ENCODE measurements at regions not wholly inside any gene's neighbourhood (a gene's known extent, or its start where the extent isn't known, plus 50 kb on each side); places are given as distances from the start of the nearest gene placed in this dataset.

DNA sequence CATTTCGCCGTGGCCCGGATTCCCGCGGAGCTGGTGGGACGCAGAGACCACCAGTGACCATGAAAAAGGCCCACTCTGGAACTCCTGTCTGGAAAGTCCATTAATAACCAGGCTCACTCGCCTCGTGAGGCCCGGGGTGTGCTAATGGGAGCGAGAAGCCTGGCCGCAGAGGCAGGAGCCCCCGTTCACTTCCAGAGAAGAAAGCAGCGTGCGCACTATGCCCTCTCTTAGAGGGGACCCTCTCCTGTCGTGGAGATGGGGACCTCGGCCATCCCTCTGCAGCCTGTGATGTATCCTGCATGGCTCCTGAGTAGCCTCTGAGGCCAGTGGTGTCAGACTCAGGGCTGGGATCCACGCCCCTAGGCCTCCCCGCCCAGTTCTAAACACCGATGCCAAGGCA lies 134.1 kb upstream of the VRK1 start:
- ChIA-PET CTCF (no interaction called here), POLR2A (ENCODE audit: low non-redundant PET) (no interaction called here)
- TF ChIP-seq, protein P1, sequence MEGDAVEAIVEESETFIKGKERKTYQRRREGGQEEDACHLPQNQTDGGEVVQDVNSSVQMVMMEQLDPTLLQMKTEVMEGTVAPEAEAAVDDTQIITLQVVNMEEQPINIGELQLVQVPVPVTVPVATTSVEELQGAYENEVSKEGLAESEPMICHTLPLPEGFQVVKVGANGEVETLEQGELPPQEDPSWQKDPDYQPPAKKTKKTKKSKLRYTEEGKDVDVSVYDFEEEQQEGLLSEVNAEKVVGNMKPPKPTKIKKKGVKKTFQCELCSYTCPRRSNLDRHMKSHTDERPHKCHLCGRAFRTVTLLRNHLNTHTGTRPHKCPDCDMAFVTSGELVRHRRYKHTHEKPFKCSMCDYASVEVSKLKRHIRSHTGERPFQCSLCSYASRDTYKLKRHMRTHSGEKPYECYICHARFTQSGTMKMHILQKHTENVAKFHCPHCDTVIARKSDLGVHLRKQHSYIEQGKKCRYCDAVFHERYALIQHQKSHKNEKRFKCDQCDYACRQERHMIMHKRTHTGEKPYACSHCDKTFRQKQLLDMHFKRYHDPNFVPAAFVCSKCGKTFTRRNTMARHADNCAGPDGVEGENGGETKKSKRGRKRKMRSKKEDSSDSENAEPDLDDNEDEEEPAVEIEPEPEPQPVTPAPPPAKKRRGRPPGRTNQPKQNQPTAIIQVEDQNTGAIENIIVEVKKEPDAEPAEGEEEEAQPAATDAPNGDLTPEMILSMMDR (conservative IDR thresholded peaks at IDR 0.05; ENCODE audit: low read depth): no peak
- no peak overlapping the region for H3K27ac ChIP-seq
- DNase-seq (ENCODE audit: low spot score): no peak

DNA sequence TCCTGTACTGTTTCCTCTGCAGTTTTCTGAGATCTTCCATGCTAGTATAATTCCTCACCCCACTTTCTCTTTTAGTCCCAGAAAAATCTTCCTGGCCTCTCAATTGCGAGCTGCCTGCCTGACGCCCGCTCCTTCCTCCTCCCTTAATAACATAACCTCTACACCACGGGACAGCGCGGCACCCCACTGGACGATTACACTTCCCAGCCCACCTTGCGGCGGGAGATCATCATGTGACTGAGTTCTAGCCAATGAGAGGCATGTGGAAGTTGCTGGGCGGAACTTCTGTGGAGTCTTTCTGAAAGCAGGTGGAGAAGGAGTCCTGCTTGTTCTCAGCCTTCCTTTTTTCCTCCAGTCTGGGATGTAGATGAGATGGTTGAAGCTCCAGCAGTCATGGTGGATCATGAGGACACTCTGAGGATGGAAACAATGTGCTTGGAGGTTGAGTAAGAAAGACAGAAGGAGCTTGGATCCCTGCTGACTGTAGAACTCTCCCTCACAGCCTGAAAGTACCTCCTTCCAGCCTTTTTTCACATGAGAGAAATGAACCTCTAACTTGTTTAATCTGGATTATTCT lies 133.6 kb upstream of the VRK1 start:
- CTCF ChIA-PET: interaction anchor here (0.6 kb wide), 1 partner anchor 634 kb away, joined by 7 read pairs; no protein-coding TSS in a partner anchor
- TF ChIP-seq, protein P1 (conservative IDR thresholded peaks at IDR 0.05; ENCODE audit: low read depth): no peak
- DNase-seq (ENCODE audit: low spot score): no peak
- POLR2A ChIA-PET (ENCODE audit: low non-redundant PET): no interaction called here
- no peak overlapping the region for H3K27ac ChIP-seq

DNA sequence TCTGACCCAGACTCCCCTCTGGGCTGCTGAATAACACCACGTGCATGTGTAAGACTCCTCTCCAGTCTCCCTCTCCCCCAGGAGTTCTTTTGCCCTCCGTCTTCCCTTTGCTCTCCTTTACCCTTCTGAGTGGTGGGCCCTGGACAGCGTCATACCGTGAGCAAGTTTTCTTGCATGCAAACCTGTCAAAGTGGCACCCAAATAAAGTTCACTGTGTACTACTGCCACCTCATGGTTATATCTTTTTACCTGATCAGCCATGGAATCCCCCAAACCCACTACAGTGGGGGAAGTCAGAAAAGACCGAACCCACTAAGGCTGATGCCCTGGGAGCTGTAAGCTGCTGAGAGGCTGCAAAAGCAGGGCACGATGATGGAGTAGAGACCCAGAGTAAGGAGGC lies 131.1 kb upstream of the VRK1 start:
- no peak for DNase-seq (ENCODE audit: low spot score)
- no peak overlapping the region for H3K27ac ChIP-seq
- CTCF ChIA-PET: interaction anchor here (0.6 to 0.7 kb wide), 2 partner anchors 39 to 128 kb away, joined by 3 to 10 read pairs; no protein-coding TSS in a partner anchor
- POLR2A ChIA-PET (ENCODE audit: low non-redundant PET): no interaction called here
- TF ChIP-seq, protein P1 (conservative IDR thresholded peaks at IDR 0.05; ENCODE audit: low read depth): no peak

DNA sequence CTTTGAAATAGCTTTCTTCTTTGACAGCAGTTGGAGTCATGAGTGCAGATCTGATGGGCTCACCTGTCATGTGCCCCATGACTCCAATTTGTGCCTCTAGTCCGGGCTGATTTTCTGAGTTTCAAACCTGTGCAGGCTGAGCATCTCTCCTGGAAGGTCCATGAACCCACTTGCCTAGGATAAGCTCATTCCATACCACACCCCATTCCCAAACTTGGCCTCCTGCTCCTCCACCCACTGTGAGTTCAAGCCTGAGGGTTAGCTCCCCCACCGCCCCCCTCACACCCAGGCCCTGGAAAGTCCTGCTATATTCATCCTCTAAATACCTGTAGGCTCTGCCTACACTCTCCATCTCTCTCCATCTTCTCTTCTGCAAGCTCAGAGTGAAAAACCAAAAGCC lies 126.8 kb upstream of the VRK1 start:
- no peak for DNase-seq (ENCODE audit: low spot score)
- CTCF ChIA-PET: no interaction called here
- POLR2A ChIA-PET (ENCODE audit: low non-redundant PET): no interaction called here
- TF ChIP-seq, protein P1 (conservative IDR thresholded peaks at IDR 0.05; ENCODE audit: low read depth): no peak
- no peak overlapping the region for H3K27ac ChIP-seq

DNA sequence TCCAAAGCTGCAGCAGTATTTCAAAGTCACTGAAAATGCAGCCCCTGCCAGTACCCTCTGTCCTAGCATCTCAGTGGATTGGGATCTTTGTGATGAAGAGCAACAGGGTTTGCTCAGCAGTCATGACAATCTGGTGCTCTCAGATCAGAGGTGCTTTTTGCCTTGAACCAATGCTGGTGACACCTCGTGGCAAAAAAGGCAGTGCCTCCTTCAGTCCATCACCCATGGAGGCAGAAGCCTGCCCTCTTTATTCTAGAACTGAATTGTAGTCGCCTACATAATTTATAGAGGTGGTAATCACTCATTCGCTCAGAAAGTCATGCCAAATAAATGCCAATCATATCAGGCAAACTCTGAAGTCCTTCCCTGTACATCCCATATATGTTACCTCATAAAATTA lies 126.0 kb upstream of the VRK1 start:
- TF ChIP-seq, protein P1 (conservative IDR thresholded peaks at IDR 0.05; ENCODE audit: low read depth): no peak
- ChIA-PET POLR2A (ENCODE audit: low non-redundant PET) (no interaction called here), CTCF (no interaction called here)
- no peak overlapping the region for H3K27ac ChIP-seq
- DNase-seq (ENCODE audit: low spot score): no peak

DNA sequence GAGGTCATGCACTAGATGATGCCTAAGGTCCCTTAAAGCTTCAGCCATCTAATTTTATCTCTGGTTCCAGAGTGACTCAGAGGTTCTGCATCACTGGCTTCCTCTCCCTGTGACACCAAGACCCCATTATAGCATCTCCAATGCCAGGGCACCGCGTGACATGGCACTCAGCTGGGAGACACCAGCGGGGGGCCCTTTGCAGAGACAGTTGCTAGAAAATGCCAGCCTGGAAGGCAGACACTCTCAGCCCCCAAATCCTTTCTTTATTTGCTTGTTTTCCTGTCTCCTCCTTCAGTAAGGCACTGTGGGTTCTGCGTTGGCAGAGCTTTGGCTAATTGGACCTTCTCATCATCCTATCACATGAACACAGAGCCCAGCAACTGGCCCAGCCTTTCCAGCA lies 123.5 kb upstream of the VRK1 start:
- ChIA-PET POLR2A (ENCODE audit: low non-redundant PET) (no interaction called here), CTCF (interaction anchor here (0.7 kb wide), 1 partner anchor 992 kb away, joined by 3 read pairs; no protein-coding TSS in a partner anchor)
- TF ChIP-seq, protein P1 (conservative IDR thresholded peaks at IDR 0.05; ENCODE audit: low read depth): no peak
- no peak for DNase-seq (ENCODE audit: low spot score)
- H3K27ac ChIP-seq: no peak overlapping the region

All from RWPE1 (cell line).